Nephron progenitor cell (in vitro differentiated cells): ENCODE measurements at regions not wholly inside any gene's neighbourhood (a gene's known extent, or its start where the extent isn't known, plus 50 kb on each side); places are given as distances from the start of the nearest gene placed in this dataset.
A peak's percentile ranks its signal among the peaks of the same experiment; 100 is the strongest.

Source experiments
- DNase-seq: peaks from one replicate; pipeline ENCODE4 v3.0.0; 2021
- H3K27ac Mint-ChIP-seq: 2 replicates; pipeline ENCODE4 v1.8.0; 2021; ENCODE audit warnings: mild to moderate bottlenecking, moderate library complexity, mixed read lengths
- H3K27me3 Mint-ChIP-seq: 2 replicates; pipeline ENCODE4 v1.8.0; 2021; ENCODE audit warnings: mild to moderate bottlenecking, low read depth, mixed read lengths; ENCODE audit not compliant: poor library complexity
- H3K36me3 Mint-ChIP-seq: 2 replicates; pipeline ENCODE4 v1.8.0; 2021; ENCODE audit warnings: low read depth, mixed read lengths
- H3K4me1 Mint-ChIP-seq: 2 replicates; pipeline ENCODE4 v1.8.0; 2021; ENCODE audit warnings: mixed read lengths
- H3K4me3 Mint-ChIP-seq: 2 replicates; pipeline ENCODE4 v1.8.0; 2021; ENCODE audit warnings: mild to moderate bottlenecking, moderate library complexity, mixed read lengths
- H3K9me3 Mint-ChIP-seq: 2 replicates; pipeline ENCODE4 v1.8.0; 2021; ENCODE audit warnings: mild to moderate bottlenecking, moderate library complexity, mixed read lengths
- TF ChIP-seq, protein P1 (sequence below): fragments of 200-600 bp; sonication (generic); IDR thresholded peaks from 2 replicates; pipeline ENCODE4 v1.5.0; 2021; ENCODE audit warnings: antibody characterized with exemption

DNA sequence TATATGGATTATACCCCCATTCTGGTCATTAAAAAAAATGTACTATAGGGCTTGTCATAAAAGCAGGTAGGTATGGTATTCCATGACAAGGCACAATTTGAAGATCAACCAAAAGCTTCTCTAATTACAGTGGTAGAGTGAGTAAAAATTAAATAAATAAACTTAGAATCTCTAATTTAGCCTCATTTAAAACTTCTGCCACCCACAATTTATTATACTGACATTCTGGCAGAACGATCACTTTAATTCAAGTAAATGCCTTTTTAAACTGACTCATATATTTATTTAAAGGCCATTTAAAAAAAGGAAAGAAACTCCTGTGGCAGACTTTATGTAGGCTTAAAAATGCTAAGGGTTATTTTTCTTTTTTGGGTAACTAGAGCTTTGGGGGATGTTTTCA is 68.3 kb upstream of the PHACTR2 start:
- Mint-ChIP-seq H3K4me1 (peaks cover 29% of the 10 kb centered on the region), H3K4me3 (no peak overlapping the region), H3K36me3 (no peaks in the 10 kb centered on the region), H3K27me3 (no peaks in the 10 kb centered on the region), H3K27ac (no peak overlapping the region), H3K9me3 (peaks cover 4% of the 10 kb centered on the region)
- DNase-seq: no peak
- TF ChIP-seq, protein P1, sequence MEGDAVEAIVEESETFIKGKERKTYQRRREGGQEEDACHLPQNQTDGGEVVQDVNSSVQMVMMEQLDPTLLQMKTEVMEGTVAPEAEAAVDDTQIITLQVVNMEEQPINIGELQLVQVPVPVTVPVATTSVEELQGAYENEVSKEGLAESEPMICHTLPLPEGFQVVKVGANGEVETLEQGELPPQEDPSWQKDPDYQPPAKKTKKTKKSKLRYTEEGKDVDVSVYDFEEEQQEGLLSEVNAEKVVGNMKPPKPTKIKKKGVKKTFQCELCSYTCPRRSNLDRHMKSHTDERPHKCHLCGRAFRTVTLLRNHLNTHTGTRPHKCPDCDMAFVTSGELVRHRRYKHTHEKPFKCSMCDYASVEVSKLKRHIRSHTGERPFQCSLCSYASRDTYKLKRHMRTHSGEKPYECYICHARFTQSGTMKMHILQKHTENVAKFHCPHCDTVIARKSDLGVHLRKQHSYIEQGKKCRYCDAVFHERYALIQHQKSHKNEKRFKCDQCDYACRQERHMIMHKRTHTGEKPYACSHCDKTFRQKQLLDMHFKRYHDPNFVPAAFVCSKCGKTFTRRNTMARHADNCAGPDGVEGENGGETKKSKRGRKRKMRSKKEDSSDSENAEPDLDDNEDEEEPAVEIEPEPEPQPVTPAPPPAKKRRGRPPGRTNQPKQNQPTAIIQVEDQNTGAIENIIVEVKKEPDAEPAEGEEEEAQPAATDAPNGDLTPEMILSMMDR: no peak

DNA sequence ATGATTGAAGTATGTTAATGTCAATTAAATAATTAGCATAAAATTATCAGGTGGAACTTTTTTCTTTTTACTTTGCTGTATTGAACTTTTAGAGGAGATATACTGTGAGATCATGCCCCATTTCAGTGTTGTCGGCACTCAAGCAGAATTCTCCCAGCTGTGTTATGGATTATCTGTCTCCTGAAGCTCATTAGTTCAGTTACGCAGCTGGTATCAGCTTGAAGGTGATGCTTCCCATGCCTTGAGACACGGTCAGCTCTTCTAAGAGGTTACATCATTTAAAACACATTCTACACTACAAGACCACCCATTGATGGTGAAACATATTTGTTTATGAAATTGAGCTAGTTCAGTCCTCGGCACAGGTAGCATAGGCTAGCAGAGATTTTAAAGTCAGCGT is 68.9 kb upstream of the PHACTR2 start:
- Mint-ChIP-seq H3K4me3 (no peak overlapping the region), H3K27ac (no peak overlapping the region)

DNA sequence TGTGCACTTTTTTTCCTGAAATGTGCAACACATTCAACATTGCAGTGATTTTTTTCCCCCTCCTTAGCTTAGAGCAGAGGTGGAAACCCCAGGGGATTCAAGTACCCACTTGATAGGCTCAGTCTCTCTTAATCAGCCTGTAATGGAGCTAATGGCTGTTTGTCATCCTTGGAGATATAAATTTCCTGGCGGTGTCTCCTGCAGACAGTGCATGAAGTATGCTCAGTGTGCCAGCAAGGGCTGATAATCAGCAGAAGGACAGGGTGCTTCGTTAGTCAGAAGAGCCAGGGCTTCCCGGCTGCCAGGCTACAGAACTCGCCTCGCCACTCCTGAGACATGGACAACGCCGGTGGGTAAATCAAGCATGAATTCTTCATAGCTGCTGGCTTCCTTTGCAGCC is 69.8 kb upstream of the PHACTR2 start:
- no peaks in the 10 kb centered on the region for H3K36me3 Mint-ChIP-seq
- no peak overlapping the region for H3K4me3 Mint-ChIP-seq
- TF ChIP-seq, protein P1: no peak
- H3K27me3 Mint-ChIP-seq: no peaks in the 10 kb centered on the region
- no peak overlapping the region for H3K27ac Mint-ChIP-seq
- H3K9me3 Mint-ChIP-seq: peaks cover 4% of the 10 kb centered on the region
- DNase-seq: peak; percentile 8
- peaks cover 33% of the 10 kb centered on the region for H3K4me1 Mint-ChIP-seq

More for the DNA sequence above, 68.9 kb upstream of the PHACTR2 start:
- Mint-ChIP-seq H3K27me3 (no peaks in the 10 kb centered on the region), H3K4me1 (peaks cover 33% of the 10 kb centered on the region), H3K36me3 (no peaks in the 10 kb centered on the region), H3K9me3 (peaks cover 4% of the 10 kb centered on the region)
- TF ChIP-seq, protein P1: no peak
- DNase-seq: no peak

DNA sequence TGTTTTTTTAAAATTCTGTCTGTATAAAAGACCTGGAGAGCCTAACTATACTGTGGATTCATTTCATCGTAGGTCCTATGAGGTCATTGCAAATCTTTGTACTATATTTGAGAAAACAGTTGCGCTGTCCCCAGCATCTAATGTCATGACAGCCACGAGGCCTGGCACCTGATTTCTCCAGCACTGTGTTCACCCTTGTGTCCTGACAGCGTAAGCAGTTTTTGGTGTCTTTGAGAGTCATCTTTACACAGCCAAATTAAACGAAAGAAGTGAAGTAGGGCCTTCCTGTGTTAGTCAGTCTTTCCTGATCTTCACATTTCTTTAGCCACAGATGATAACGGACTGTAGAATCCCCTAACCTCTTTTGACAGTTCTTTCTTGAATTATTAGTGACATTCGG is 70.6 kb upstream of the PHACTR2 start:
- no peak overlapping the region for H3K4me3 Mint-ChIP-seq
- peaks cover 37% of the 10 kb centered on the region for H3K4me1 Mint-ChIP-seq
- H3K9me3 Mint-ChIP-seq: peaks cover 4% of the 10 kb centered on the region
- TF ChIP-seq, protein P1: no peak
- no peaks in the 10 kb centered on the region for H3K36me3 Mint-ChIP-seq
- no peaks in the 10 kb centered on the region for H3K27me3 Mint-ChIP-seq
- no peak for DNase-seq
- no peak overlapping the region for H3K27ac Mint-ChIP-seq

DNA sequence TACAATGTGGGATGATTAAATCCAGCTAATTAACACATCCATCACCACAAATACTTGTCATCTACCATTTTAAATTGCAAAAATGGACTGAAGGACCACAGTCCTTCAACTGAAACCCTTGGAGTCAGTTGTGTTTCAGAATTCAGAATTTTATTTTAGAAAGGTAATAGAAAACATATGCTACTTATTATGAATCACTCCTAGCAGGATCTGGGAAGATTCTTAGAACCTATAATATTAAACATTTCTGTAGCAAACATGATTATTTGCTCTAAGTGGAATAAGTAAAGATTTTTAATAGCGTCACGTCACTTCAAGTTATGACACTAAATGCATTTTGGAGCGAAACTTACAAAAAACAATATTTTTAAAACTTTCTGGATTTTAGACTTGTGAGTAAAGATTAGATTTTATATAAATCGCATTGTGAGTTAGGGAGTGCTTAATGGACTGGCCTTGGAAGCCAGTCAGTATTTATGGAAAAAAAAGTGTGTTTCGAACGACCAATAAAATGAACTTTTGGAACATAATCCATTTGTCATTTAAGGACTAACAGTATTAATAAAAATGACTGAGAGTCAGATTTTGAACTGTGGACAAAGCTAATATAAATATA is 71.8 kb upstream of the PHACTR2 start:
- no peak for DNase-seq
- Mint-ChIP-seq H3K36me3 (no peaks in the 10 kb centered on the region), H3K4me3 (no peak overlapping the region), H3K27me3 (no peaks in the 10 kb centered on the region), H3K27ac (no peak overlapping the region), H3K4me1 (peaks cover 35% of the 10 kb centered on the region), H3K9me3 (no peaks in the 10 kb centered on the region)
- TF ChIP-seq, protein P1: no peak

DNA sequence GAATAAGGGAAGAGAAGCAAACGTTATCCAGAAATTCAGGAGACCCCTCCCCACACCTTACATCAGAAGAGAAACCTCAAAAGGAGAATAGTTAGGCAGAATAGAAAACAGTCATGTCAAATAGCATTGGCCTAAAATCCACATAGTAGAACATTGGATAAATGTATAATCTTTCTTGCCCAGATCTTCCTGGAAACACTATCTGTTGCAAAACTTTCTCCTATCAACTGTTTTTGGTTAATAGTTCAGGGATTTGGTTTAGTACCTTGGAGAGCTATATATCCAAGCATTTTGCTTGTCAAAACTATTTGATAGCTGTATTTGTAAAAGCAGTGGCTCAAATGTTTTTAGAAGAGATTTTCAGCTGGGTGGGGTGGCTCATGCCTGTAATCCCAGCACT is 74.3 kb upstream of the PHACTR2 start:
- Mint-ChIP-seq H3K27ac (no peak overlapping the region), H3K27me3 (no peaks in the 10 kb centered on the region), H3K4me3 (no peak overlapping the region), H3K9me3 (no peaks in the 10 kb centered on the region), H3K36me3 (no peaks in the 10 kb centered on the region), H3K4me1 (peaks cover 40% of the 10 kb centered on the region)
- TF ChIP-seq, protein P1: no peak
- DNase-seq: no peak
